ENCODE measurements at regions not wholly inside any gene's neighbourhood (a gene's known extent, or its start where the extent isn't known, plus 50 kb on each side); places are given as distances from the start of the nearest gene placed in this dataset.

- peak; percentile 21 to 23 for DNase-seq (ENCODE audit: low read depth in 1 of 2, low spot score in 1 of 2)
These were observed 50.6 kb upstream of the UQCRFS1 start for GRCh38 chr19:29263305-29264135.

GRCh38 chr19:29264897-29265296 lies 51.9 kb upstream of the UQCRFS1 start:
- no peak for DNase-seq (ENCODE audit: low read depth in 1 of 2, low spot score in 1 of 2)

- DNase-seq (ENCODE audit: low read depth in 1 of 2, low spot score in 1 of 2), result no peak
These were observed 52.5 kb upstream of the UQCRFS1 start for GRCh38 chr19:29265436-29265835.

- no peak for DNase-seq (ENCODE audit: low read depth in 1 of 2, low spot score in 1 of 2)
These were observed 53.0 kb upstream of the UQCRFS1 start for GRCh38 chr19:29266001-29266400.

GRCh38 chr19:29266603-29267002 lies 53.7 kb upstream of the UQCRFS1 start:
- DNase-seq (ENCODE audit: low read depth in 1 of 2, low spot score in 1 of 2), result no peak

GRCh38 chr19:29267701-29268100 lies 54.8 kb upstream of the UQCRFS1 start:
- no peak for DNase-seq (ENCODE audit: low read depth in 1 of 2, low spot score in 1 of 2)

- DNase-seq (ENCODE audit: low read depth in 1 of 2, low spot score in 1 of 2), result no peak
These were observed 55.2 kb upstream of the UQCRFS1 start for GRCh38 chr19:29268103-29268502.

- DNase-seq (ENCODE audit: low read depth in 1 of 2, low spot score in 1 of 2), result no peak
These were observed 55.9 kb upstream of the UQCRFS1 start for GRCh38 chr19:29268721-29269393.

- DNase-seq (ENCODE audit: low read depth in 1 of 2, low spot score in 1 of 2), result no peak
These were observed 56.7 kb upstream of the UQCRFS1 start for GRCh38 chr19:29269641-29270040.

- DNase-seq (ENCODE audit: low read depth in 1 of 2, low spot score in 1 of 2), result no peak
These were observed 58.4 kb upstream of the UQCRFS1 start for GRCh38 chr19:29271341-29271740.

GRCh38 chr19:29271911-29272310 lies 59.0 kb upstream of the UQCRFS1 start:
- no peak for DNase-seq (ENCODE audit: low read depth in 1 of 2, low spot score in 1 of 2)

- DNase-seq (ENCODE audit: low read depth in 1 of 2, low spot score in 1 of 2), result no peak
These were observed 60.2 kb upstream of the UQCRFS1 start for GRCh38 chr19:29273000-29273640.

GRCh38 chr19:29275266-29275665 lies 62.3 kb upstream of the UQCRFS1 start:
- no peak for DNase-seq (ENCODE audit: low read depth in 1 of 2, low spot score in 1 of 2)

- DNase-seq (ENCODE audit: low read depth in 1 of 2, low spot score in 1 of 2), result peak in 1 of 2 donors; percentile 28
These were observed 64.2 kb upstream of the UQCRFS1 start for GRCh38 chr19:29277102-29277501.

- no peak for DNase-seq (ENCODE audit: low read depth in 1 of 2, low spot score in 1 of 2)
These were observed 65.8 kb upstream of the UQCRFS1 start for GRCh38 chr19:29278716-29279115.

GRCh38 chr19:29283366-29283765 lies 70.4 kb upstream of the UQCRFS1 start:
- no peak for DNase-seq (ENCODE audit: low read depth in 1 of 2, low spot score in 1 of 2)

GRCh38 chr19:29285187-29285687 lies 72.3 kb upstream of the UQCRFS1 start:
- no peak for DNase-seq (ENCODE audit: low read depth in 1 of 2, low spot score in 1 of 2)

GRCh38 chr19:29285878-29286277 lies 72.9 kb upstream of the UQCRFS1 start:
- DNase-seq (ENCODE audit: low read depth in 1 of 2, low spot score in 1 of 2), result no peak

- no peak for DNase-seq (ENCODE audit: low read depth in 1 of 2, low spot score in 1 of 2)
These were observed 74.1 kb upstream of the UQCRFS1 start for GRCh38 chr19:29287061-29287460.

- DNase-seq (ENCODE audit: low read depth in 1 of 2, low spot score in 1 of 2), result no peak
These were observed 75.3 kb upstream of the UQCRFS1 start for GRCh38 chr19:29288256-29288655.

GRCh38 chr19:29289020-29289419 lies 76.1 kb upstream of the UQCRFS1 start:
- DNase-seq (ENCODE audit: low read depth in 1 of 2, low spot score in 1 of 2), result no peak

- no peak for DNase-seq (ENCODE audit: low read depth in 1 of 2, low spot score in 1 of 2)
These were observed 77.9 kb upstream of the UQCRFS1 start for GRCh38 chr19:29290853-29291252.

Measured in activated CD4-positive, alpha-beta T cell treated with anti-CD3 and anti-CD28 coated beads, Interleukin-2, amount 50 U/mL, for 24 hours (primary cell).